HepG2 (cell line): ENCODE measurements at regions not wholly inside any gene's neighbourhood (a gene's known extent, or its start where the extent isn't known, plus 50 kb on each side); places are given as distances from the start of the nearest gene placed in this dataset.

ENCODE experiments used
- FOXP1 ChIP-seq, 2 experiments: fragments of 450-650 bp in 1 of 2; IDR thresholded peaks; 2 replicates each; pipeline ENCODE4 v1.6.1; 2017 to 2018; ENCODE audit warnings: antibody characterized with exemption in 1 of 2
- NR0B2 ChIP-seq: sonication (generic); formaldehyde crosslinking; IDR thresholded peaks from 2 replicates; pipeline ENCODE4 v1.4.0; 2020; ENCODE audit warnings: mild to moderate bottlenecking, missing genetic modification reagents
- PRDM15 ChIP-seq: sonication (generic); formaldehyde crosslinking; IDR thresholded peaks from 2 replicates; pipeline ENCODE4 v1.4.0; 2020; ENCODE audit warnings: missing genetic modification reagents
- SNAPC4 ChIP-seq: sonication (generic); formaldehyde crosslinking; IDR thresholded peaks from 2 replicates; pipeline ENCODE4 v1.4.0; 2020; ENCODE audit warnings: mild to moderate bottlenecking, missing genetic modification reagents
- SPEN ChIP-seq: sonication (generic); formaldehyde crosslinking; IDR thresholded peaks from 2 replicates; pipeline ENCODE4 v1.5.1; 2020; ENCODE audit warnings: low read depth, mild to moderate bottlenecking, missing genetic modification reagents
- YEATS2 ChIP-seq: sonication (generic); formaldehyde crosslinking; IDR thresholded peaks from 2 replicates; pipeline ENCODE4 v1.4.0; 2020; ENCODE audit warnings: missing genetic modification reagents, borderline replicate concordance
- ZHX2 ChIP-seq, 2 experiments: sonication (generic) in 1 of 2; formaldehyde crosslinking in 1 of 2; IDR thresholded peaks; 2 replicates each; pipeline versions ENCODE4 v1.6.1 to v1.9.0; 2014 to 2022; ENCODE audit warnings: antibody characterized with exemption in 1 of 2, borderline replicate concordance in 1 of 2, inconsistent platforms in 1 of 2, low read depth in 1 of 2, missing genetic modification reagents in 1 of 2
- ZNF513 ChIP-seq: sonication (generic); formaldehyde crosslinking; conservative IDR thresholded peaks from 2 replicates; pipeline ENCODE4 v1.5.0; 2020; ENCODE audit warnings: missing genetic modification reagents
- ZNF773 ChIP-seq: sonication (generic); formaldehyde crosslinking; IDR thresholded peaks from 2 replicates; pipeline ENCODE4 v1.4.0; 2020; ENCODE audit warnings: missing genetic modification reagents, borderline replicate concordance

GRCh38 chr2:206846981-206847834 is 81.8 kb downstream of the FASTKD2 start (continued):
- no peak for TF ChIP-seq SNAPC4 (CRISPR knock-in tag)
- TF ChIP-seq FOXP1 (IDR thresholded peaks at IDR 0.05), result no peak
- peak; percentile 37; the same call in 1 of the 2 replicates for TF ChIP-seq FOXP1 (CRISPR knock-in tag; IDR thresholded peaks at IDR 0.05)
- 0 out of 2 replicates have a peak, but pooled peaks have one; percentile 29 for TF ChIP-seq YEATS2 (CRISPR knock-in tag)
- TF ChIP-seq ZNF513, result no peak
- no peak for TF ChIP-seq ZNF773 (CRISPR knock-in tag)
- TF ChIP-seq NR0B2, result no peak
- no peak for TF ChIP-seq PRDM15 (CRISPR knock-in tag)
- TF ChIP-seq SPEN (CRISPR knock-in tag), result peak; percentile 63; the same call in 1 of the 2 replicates
- TF ChIP-seq ZHX2 (IDR thresholded peaks at IDR 0.05; ENCODE audit: low read depth), result no peak
- no peak for TF ChIP-seq ZHX2 (CRISPR knock-in tag; IDR thresholded peaks at IDR 0.05; ENCODE audit: borderline replicate concordance)
